Spinal cord (tissue), 9 donors: ENCODE measurements at regions not wholly inside any gene's neighbourhood (a gene's known extent, or its start where the extent isn't known, plus 50 kb on each side); places are given as distances from the start of the nearest gene placed in this dataset.

Experiments used
- DNase-seq, 6 donors: peaks; one replicate each; pipeline versions ENCODE4 v3.0.0 to v3.0.0-alpha.2; 2013 to 2015; ENCODE audit warnings: low spot score in 6 of 6, low read depth in 4 of 6
- H3K27ac ChIP-seq: one replicate; pipeline ENCODE4 v1.5.1; 2013; ENCODE audit warnings: low read depth, low read length, control low read depth
- H3K27me3 ChIP-seq: one replicate; pipeline ENCODE4 v1.6.1; 2013; ENCODE audit warnings: low read length; ENCODE audit not compliant: control insufficient read depth, insufficient read depth
- H3K36me3 ChIP-seq: one replicate; pipeline ENCODE4 v1.6.1; 2013; ENCODE audit warnings: low read length; ENCODE audit not compliant: control insufficient read depth, insufficient read depth
- H3K4me1 ChIP-seq: one replicate; pipeline ENCODE4 v1.6.1; 2013; ENCODE audit warnings: low read length; ENCODE audit not compliant: control insufficient read depth, insufficient read depth
- H3K4me3 ChIP-seq: one replicate; pipeline ENCODE4 v1.5.1; 2013; ENCODE audit warnings: low read depth, low read length, control low read depth
- H3K9me3 ChIP-seq: one replicate; pipeline ENCODE4 v1.6.1; 2013; ENCODE audit warnings: low read length; ENCODE audit not compliant: control insufficient read depth, insufficient read depth
- WGBS: methylation state at CpG from one replicate; pipeline ENCODE4 v1.1.5; 2013; ENCODE audit warnings: missing lambda C conversion rate; ENCODE audit not compliant: insufficient coverage; 5-methylcytosine and 5-hydroxymethylcytosine counted together
- donor health status: healthy.

DNA sequence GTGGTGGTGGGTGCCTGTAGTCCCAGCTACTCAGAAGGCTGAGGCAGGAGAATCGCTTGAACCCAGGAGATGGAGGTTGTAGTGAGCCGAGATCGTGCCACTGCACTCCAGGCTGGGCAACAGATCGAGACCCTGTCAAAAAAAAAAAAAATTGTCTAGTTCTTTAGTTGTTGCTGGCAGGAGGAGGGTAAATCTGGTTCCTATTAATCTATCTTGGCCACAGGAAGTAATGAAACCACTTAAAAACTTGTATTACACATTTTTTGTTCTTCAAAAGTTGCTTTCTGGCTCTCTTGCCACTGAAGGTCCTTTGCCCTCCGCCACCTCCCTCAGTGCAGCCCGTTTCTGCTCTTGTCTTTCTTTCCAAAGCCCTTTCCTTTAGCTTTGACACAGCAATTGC, 102.9 kb upstream of the ARSJ start:
- Histone ChIP-seq H3K4me3 (no peak overlapping the region), H3K27me3 (no peaks in the 10 kb centered on the region), H3K9me3 (no peaks in the 10 kb centered on the region), H3K4me1 (no peaks in the 10 kb centered on the region), H3K27ac (no peak overlapping the region), H3K36me3 (no peaks in the 10 kb centered on the region)
- DNase-seq: no peak
- 93% methylated on average over 5 of the region's 6 CpGs for WGBS

DNA sequence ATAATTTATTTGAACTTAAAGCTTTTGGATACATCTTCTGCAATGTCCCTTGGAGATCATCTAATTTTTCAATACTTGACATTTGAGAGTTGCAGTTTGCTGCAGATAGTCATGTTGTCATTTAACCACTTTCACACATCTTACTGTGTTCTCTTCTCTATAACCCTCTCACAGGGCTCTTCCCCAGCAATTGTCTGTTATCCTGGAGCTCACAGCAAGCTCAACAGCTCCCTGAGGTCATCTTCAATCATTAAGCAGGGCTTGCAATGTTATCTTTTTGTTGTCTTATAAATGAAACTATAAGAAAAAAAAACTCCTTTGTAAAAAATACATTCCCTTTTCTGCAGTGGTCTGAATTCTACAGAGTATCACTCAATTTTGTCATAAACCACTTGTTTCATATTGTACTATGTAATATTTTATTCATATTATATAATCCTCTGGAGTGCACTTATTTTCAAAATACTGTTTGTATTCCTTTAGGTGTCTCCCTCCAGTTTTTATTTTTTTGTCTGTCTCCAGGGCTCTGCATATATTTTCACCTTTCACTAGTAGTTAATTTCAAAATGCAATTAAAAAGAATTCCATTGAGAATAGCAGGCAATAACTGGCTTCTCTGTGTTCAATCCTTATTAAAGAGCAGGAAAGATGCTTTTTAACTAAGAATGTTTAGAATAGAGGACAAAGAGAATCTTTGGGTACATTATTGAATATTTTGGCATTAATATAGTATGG, 106.3 kb upstream of the ARSJ start:
- Histone ChIP-seq H3K4me1 (no peaks in the 10 kb centered on the region), H3K27ac (no peak overlapping the region)
- DNase-seq: peak in 2 of 6 donors; percentile 14 to 85

GRCh38 chr4:114087596-114088230, 108.3 kb upstream of the ARSJ start:
- H3K9me3 ChIP-seq: no peaks in the 10 kb centered on the region
- peaks cover 3% of the 10 kb centered on the region for H3K4me1 ChIP-seq
- H3K36me3 ChIP-seq: no peaks in the 10 kb centered on the region
- no peak overlapping the region for H3K4me3 ChIP-seq
- H3K27ac ChIP-seq: no peak overlapping the region
- H3K27me3 ChIP-seq: no peaks in the 10 kb centered on the region
- no CpG with 5 or more reads among the region's 1 CpG for WGBS
- peak in 2 of 6 donors; percentile 27 to 83 for DNase-seq

More for the DNA sequence above, 106.3 kb upstream of the ARSJ start:
- Histone ChIP-seq H3K27me3 (no peaks in the 10 kb centered on the region), H3K36me3 (no peaks in the 10 kb centered on the region), H3K4me3 (no peak overlapping the region), H3K9me3 (no peaks in the 10 kb centered on the region)

DNA sequence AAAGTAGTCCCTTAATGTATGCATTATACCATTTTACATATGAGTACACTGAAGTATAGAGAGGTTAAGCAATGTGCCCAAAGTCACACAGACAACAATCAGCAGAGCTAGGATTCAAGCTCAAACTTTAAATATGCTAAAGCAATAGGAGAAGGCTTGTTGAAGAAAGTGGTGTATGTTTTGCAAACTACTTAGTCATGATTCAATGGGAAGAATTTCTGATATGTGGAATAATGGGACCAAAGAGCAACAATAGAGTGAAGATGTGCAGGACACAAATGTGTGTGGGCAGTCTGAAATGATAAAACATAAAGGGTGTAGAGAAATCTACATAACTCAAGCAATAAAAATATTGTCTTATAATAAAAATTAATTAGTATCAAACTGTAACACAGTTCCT, 109.0 kb upstream of the ARSJ start:
- H3K9me3 ChIP-seq: no peaks in the 10 kb centered on the region
- H3K27ac ChIP-seq: no peak overlapping the region
- H3K4me3 ChIP-seq: no peak overlapping the region
- H3K4me1 ChIP-seq: peaks cover 3% of the 10 kb centered on the region
- no peak for DNase-seq
- no peaks in the 10 kb centered on the region for H3K27me3 ChIP-seq
- no peaks in the 10 kb centered on the region for H3K36me3 ChIP-seq

- no peaks in the 10 kb centered on the region for H3K9me3 ChIP-seq
- no peaks in the 10 kb centered on the region for H3K36me3 ChIP-seq
- H3K27ac ChIP-seq: no peak overlapping the region
- H3K4me1 ChIP-seq: peaks cover 3% of the 10 kb centered on the region
- no peak for DNase-seq
- no CpG with 5 or more reads among the region's 1 CpG for WGBS
- H3K27me3 ChIP-seq: no peaks in the 10 kb centered on the region
- H3K4me3 ChIP-seq: no peak overlapping the region
Measured at GRCh38 chr4:114091546-114091945, 112.1 kb upstream of the ARSJ start.

DNA sequence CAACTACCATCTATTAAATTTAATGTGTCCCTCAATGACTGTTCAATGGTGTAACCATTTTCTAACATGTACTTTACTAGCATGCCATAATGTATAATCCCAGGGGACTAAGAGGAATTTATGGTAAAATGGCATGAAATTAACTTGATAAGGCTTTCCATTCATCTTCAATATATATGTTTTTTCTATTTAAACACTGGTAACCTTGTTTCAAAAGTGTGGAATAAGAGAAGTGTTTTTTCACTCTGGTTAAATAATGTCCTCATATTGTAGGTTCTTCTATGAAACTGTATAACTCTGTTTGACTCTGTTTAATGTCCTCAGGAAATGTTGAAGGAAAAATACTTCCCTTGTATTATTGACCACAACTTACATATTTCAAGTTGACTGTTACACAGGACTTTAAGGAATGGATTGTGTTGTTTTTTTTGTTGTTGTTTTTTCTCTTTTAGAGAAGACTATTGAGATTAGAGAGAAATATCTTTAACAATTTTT, 113.8 kb upstream of the ARSJ start:
- Histone ChIP-seq H3K36me3 (no peaks in the 10 kb centered on the region), H3K4me3 (no peak overlapping the region), H3K4me1 (peaks cover 3% of the 10 kb centered on the region), H3K9me3 (no peaks in the 10 kb centered on the region), H3K27ac (no peak overlapping the region), H3K27me3 (no peaks in the 10 kb centered on the region)
- DNase-seq: no peak

DNA sequence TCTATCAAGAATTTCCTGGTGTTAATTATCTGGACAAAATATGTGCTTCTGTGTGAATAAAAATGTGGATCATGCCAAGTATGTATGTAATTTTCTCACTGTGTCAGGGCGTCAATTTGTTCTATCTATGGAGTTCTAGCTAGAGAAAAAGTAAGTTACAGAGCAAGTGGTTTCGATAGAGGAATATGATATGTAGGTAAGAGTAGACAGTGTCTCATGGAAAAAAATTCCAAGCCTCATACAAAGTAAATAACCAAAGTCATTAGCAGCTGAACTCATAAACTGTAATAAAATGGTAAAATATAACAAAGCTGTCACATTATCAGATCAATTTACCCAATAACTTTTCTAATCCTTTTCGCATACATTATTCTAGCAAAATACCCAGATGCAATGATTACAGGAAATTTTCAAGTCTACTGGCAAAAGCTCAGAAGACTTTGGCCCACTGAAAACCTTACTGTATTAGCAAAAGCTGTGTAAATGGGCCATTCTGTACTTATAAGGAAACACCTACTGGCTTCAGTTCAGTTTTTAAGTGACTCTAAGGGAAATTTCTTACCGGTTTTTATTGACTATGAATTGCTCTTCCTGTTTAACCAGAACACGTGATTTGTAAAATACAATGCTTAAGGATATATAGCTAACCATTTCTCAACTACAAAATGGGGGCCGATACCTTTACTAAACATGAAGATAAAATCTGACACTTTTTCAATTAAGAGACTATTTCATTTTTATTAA, 121.0 kb upstream of the ARSJ start:
- Histone ChIP-seq H3K9me3 (no peaks in the 10 kb centered on the region), H3K4me3 (no peak overlapping the region), H3K4me1 (no peaks in the 10 kb centered on the region), H3K36me3 (no peaks in the 10 kb centered on the region), H3K27me3 (no peaks in the 10 kb centered on the region), H3K27ac (no peak overlapping the region)
- WGBS: no CpG with 5 or more reads among the region's 6 CpGs
- no peak for DNase-seq

DNA sequence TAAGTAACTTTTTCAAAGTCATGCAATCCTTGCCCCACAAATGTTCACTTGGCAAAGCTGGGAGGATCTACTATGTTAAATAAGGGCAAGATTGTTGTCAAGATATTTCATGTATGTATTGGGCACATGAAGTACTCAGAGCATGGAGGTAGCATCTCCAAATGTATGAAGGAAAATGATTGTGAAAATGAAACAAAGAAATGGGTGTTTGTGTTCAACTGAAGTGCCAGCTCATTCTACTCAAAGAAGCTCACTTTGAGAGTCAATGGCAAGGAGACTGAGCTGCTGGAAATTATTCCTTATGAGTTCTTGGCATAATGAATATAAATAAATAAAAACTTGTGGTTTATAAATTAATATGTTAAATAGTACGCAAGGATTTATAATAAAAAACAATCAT, 124.5 kb upstream of the ARSJ start:
- no peaks in the 10 kb centered on the region for H3K36me3 ChIP-seq
- no CpG with 5 or more reads among the region's 1 CpG for WGBS
- H3K27me3 ChIP-seq: no peaks in the 10 kb centered on the region
- DNase-seq: no peak
- no peaks in the 10 kb centered on the region for H3K4me1 ChIP-seq
- H3K9me3 ChIP-seq: no peaks in the 10 kb centered on the region
- no peak overlapping the region for H3K27ac ChIP-seq
- H3K4me3 ChIP-seq: no peak overlapping the region

GRCh38 chr4:114108869-114109268, 129.4 kb upstream of the ARSJ start:
- DNase-seq: peak in 1 of 6 donors; percentile 66
- no CpG with 5 or more reads among the region's 1 CpG for WGBS
- no peak overlapping the region for H3K4me3 ChIP-seq
- no peaks in the 10 kb centered on the region for H3K36me3 ChIP-seq
- no peaks in the 10 kb centered on the region for H3K4me1 ChIP-seq
- no peak overlapping the region for H3K27ac ChIP-seq
- no peaks in the 10 kb centered on the region for H3K9me3 ChIP-seq
- no peaks in the 10 kb centered on the region for H3K27me3 ChIP-seq
